ENCODE measurements at regions not wholly inside any gene's neighbourhood (a gene's known extent, or its start where the extent isn't known, plus 50 kb on each side); places are given as distances from the start of the nearest gene placed in this dataset.

GRCh38 chr5:126368239-126368812 lies 54.9 kb upstream of the GRAMD2B start:
- DNase-seq = no peak

- no peak for DNase-seq
Measured at GRCh38 chr5:126369083-126369482, 54.1 kb upstream of the GRAMD2B start.

- no peak for DNase-seq
Measured at GRCh38 chr5:126369995-126370731, 53.0 kb upstream of the GRAMD2B start.

- no peak for DNase-seq
Measured at GRCh38 chr5:126370796-126371718, 52.2 kb upstream of the GRAMD2B start.

GRCh38 chr5:126373375-126374108 lies 49.7 kb upstream of the GRAMD2B start:
- no peak for DNase-seq

Measured in KG1 (cell line).